ENCODE measurements at regions not wholly inside any gene's neighbourhood (a gene's known extent, or its start where the extent isn't known, plus 50 kb on each side); places are given as distances from the start of the nearest gene placed in this dataset.

DNA sequence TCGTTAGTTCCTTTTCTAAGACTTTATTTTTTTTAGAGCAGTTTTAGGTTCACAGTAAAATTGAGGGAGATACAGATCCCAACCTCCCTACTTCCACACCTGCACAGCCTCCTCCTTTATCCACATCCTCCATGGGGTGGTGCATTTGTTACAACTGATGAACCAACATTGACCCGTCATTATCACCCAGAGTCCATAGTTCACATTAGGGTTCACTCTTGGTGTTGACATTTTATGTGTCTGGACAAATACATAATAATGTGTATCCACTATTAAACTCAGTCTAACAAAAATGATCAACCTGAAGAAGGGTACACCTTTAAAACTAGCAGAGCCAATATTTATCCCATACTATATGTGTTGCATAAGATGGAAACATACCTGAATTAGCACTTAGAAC, 130.4 kb upstream of the CCDC28A start:
- intact Hi-C loops (cut with micrococcal nuclease; ENCODE audit: unreplicated experiment) (no loop called here), in situ Hi-C loops (cut with MboI) (no loop called here)
- ChIA-PET POLR2A (interaction anchor here (1.1 kb wide), 1 partner anchor 8 kb away, joined by 4 read pairs; no protein-coding TSS in a partner anchor), RAD21 (ENCODE audit: unreplicated experiment) (no interaction called here), SMC1A (ENCODE audit: uncharacterized antibody, unreplicated experiment) (interaction anchor here (1.1 to 1.4 kb wide), 2 partner anchors 11 to 30 kb away, joined by 3 to 5 read pairs; no protein-coding TSS in a partner anchor), CTCF (interaction anchor here (0.6 to 1.2 kb wide), 3 partner anchors 19 to 273 kb away, joined by 3 to 4 read pairs (median 3); no protein-coding TSS in a partner anchor)
- no peak overlapping the region for H2AFZ ChIP-seq (ENCODE audit: control insufficient read depth, low read depth, low read length)
- no peak overlapping the region for H3K4me3 ChIP-seq
- DNase-seq (ENCODE audit: low read depth, low spot score) (no peak), ATAC-seq (no peak), FAIRE-seq (no peak)
- TF ChIP-seq, protein P1, sequence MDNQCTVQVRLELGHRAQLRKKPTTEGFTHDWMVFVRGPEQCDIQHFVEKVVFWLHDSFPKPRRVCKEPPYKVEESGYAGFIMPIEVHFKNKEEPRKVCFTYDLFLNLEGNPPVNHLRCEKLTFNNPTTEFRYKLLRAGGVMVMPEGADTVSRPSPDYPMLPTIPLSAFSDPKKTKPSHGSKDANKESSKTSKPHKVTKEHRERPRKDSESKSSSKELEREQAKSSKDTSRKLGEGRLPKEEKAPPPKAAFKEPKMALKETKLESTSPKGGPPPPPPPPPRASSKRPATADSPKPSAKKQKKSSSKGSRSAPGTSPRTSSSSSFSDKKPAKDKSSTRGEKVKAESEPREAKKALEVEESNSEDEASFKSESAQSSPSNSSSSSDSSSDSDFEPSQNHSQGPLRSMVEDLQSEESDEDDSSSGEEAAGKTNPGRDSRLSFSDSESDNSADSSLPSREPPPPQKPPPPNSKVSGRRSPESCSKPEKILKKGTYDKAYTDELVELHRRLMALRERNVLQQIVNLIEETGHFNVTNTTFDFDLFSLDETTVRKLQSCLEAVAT (IDR thresholded peaks at IDR 0.05) = no peak
- TF ChIP-seq GATAD2B (conservative IDR thresholded peaks at IDR 0.05; ENCODE audit: low read depth) = no peak
- no peak for TF ChIP-seq SIX5 (IDR thresholded peaks at IDR 0.05; ENCODE audit: low read depth, low read length, severe bottlenecking)
- TF ChIP-seq RB1 (IDR thresholded peaks at IDR 0.05; ENCODE audit: borderline replicate concordance) = no peak
- no peak for TF ChIP-seq HDAC6 (IDR thresholded peaks at IDR 0.05; ENCODE audit: unreplicated experiment)
- no peak for TF ChIP-seq BHLHE40 (IDR thresholded peaks at IDR 0.05; ENCODE audit: borderline replicate concordance in 1 of 2, low read depth in 2 of 2, low read length in 1 of 2)
- no peak for TF ChIP-seq ZBED1 (IDR thresholded peaks at IDR 0.05; ENCODE audit: borderline replicate concordance)
- TF ChIP-seq SIN3A (IDR thresholded peaks at IDR 0.05; ENCODE audit: low read depth, low read length) = no peak
- no peak for TF ChIP-seq KLF5 (IDR thresholded peaks at IDR 0.05; ENCODE audit: partially characterized antibody)
- no peak for TF ChIP-seq PAX5 (IDR thresholded peaks at IDR 0.05; ENCODE audit: borderline replicate concordance, low read depth, low read length)
- WGBS (ENCODE audit: insufficient coverage, insufficient replicate concordance, low lambda C conversion rate, missing lambda C conversion rate) = 63% methylated on average over 2 of the region's 2 CpGs
- H3K27ac ChIP-seq (ENCODE audit: control insufficient read depth, insufficient read depth) = no peak overlapping the region
- H3K27me3 ChIP-seq (replicated peaks in 1 of 2; ENCODE audit: control insufficient read depth in 2 of 2, insufficient read depth in 2 of 2, low read length in 1 of 2) = no peaks in the 10 kb centered on the region
- no peaks in the 10 kb centered on the region for H3K36me3 ChIP-seq (ENCODE audit: control insufficient read depth in 2 of 2, insufficient read depth in 2 of 2, low read length in 1 of 2)
- no peaks in the 10 kb centered on the region for H4K20me1 ChIP-seq (ENCODE audit: control insufficient read depth, insufficient read depth)
- no TSS peak for BruUV-seq (replicated peaks)
- no peak overlapping the region for H3K9ac ChIP-seq (ENCODE audit: control insufficient read depth, insufficient read depth, low read length)
- no peak overlapping the region for H3K4me2 ChIP-seq (ENCODE audit: control insufficient read depth, insufficient read depth)
- H3K9me3 ChIP-seq (replicated peaks; ENCODE audit: control insufficient read depth, insufficient read depth, low read length) = no peaks in the 10 kb centered on the region
- H3K4me1 ChIP-seq (ENCODE audit: control insufficient read depth, insufficient read depth, low read length) = no peaks in the 10 kb centered on the region
- H3K79me2 ChIP-seq (ENCODE audit: control insufficient read depth, insufficient read depth, low read length) = no peaks in the 10 kb centered on the region

Data from GM12878 (cell line).